Daoy (cell line): ENCODE measurements at regions not wholly inside any gene's neighbourhood (a gene's known extent, or its start where the extent isn't known, plus 50 kb on each side); places are given as distances from the start of the nearest gene placed in this dataset.
A peak's percentile ranks its signal among the peaks of the same experiment; 100 is the strongest.

ENCODE experiments used
- DNase-seq: peaks from one replicate; pipeline ENCODE4 v3.0.0-alpha.2; 2015; ENCODE audit warnings: low read depth

GRCh38 chr3:45277636-45278035 is 51.5 kb upstream of the TMEM158 start:
- DNase-seq = no peak

DNA sequence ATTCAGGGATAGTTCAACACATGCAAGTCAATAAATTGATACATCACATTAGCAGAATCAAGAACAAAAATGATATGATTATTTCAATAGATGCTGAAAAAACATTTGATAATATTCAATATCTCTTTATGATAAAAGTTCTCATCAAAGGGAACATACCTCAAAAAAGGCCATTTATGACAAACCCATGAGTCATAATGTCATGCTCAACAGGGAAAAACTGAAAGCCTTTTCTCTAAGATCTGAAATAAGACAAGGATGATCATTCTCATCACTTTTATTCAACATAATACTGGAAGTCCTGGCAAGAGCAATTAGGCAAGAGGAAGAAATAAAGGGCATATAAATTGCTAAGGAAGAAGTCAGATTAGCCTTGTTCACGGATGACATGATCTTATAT is 54.1 kb upstream of the TMEM158 start:
- DNase-seq = no peak

DNA sequence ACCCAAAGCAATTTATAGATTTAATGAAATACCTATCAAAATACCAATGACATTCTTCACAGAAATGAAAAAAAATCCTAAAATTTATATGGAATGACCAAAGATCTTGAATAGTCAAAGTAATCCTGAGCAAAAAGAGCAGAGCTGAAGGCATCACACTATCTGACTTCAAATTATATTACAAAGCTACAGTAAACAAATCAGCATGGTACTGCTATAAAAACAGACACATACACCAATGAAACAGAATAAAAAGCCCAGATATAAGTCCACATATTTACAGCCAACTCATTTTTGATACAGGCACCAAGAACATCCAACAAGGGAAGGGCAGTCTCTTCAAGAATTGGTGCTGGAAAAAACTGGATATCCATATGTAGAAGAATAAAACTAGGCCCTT is 54.9 kb upstream of the TMEM158 start:
- no peak for DNase-seq

GRCh38 chr3:45283471-45283870 is 57.4 kb upstream of the TMEM158 start:
- no peak for DNase-seq

GRCh38 chr3:45297331-45297730 is 71.2 kb upstream of the TMEM158 start:
- no peak for DNase-seq

GRCh38 chr3:45302470-45302869 is 76.4 kb upstream of the TMEM158 start:
- no peak for DNase-seq

DNA sequence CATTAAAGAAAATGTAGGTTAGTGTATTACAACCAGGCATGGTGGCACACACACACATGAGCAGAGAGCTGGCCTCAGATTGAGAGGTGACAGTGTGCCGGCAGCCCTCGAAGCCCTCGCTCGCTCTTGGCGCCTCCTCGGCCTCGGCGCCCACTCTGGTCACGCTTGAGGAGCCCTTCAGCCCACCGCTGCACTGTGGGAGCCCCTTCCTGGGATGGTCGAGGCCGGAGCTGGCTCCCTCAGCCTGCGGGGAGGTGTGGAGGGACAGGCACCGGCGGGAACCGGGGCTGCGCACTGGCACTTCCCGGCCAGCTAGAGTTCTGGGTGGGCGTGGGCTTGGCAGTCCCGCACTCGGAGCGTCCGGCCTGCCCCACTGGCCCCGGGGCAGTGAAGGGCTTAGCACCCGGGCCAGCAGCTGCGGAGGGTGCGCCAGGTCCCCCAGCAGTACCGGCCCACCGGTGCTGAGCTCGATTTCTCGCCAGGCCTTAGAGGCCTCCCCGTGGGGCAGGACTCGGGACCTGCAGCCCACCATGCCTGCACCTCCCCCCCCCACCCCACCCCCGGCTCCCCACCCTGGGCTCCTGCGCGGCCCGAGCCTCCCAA is 80.4 kb upstream of the TMEM158 start:
- DNase-seq = no peak

GRCh38 chr3:45309876-45310275 is 78.5 kb upstream of the LARS2 start:
- no peak for DNase-seq

- DNase-seq = no peak
Observed at GRCh38 chr3:45311327-45311726, 77.0 kb upstream of the LARS2 start.

DNA sequence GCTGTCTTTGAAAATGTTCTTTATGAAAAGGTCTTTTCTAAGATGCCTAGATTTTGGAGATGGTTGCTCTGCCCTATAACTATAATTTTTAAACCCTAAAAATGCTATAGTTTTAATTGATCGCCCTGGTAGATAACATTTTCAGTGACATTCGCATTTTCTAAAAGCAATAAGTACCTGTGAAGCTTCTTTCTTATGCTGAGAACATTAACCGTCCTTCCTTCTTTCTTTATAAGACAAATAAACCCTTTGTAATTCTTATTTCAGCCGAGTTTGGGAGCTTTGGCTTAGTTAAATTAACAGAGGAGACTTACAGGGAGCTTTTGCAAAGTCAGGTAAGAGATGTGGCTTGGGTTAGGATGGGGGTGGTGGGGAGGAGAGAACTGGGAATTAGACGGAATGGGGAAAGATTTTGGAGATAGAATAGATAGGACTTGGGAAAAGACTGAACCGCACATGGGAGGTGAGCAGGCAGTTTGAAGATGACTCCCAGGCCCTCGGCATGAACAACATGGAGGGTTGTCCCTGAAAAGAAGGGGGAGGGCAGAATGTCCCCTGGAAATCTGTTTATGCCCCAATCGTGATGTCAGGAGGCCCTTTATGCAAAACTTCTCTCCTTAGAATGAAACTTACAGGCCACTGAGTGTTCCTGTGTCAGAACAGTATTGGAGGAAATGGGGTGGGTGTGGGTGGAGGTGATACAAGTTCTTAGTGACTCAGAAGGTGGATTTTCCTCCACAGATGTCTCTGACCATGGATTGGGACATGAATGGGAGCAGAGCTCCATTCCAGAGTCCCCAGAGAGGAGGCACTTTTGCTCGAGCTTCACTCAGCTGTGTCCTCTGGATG is 76.2 kb upstream of the LARS2 start:
- DNase-seq = no peak

- no peak for DNase-seq
Observed at GRCh38 chr3:45312836-45313493, 75.4 kb upstream of the LARS2 start.

DNA sequence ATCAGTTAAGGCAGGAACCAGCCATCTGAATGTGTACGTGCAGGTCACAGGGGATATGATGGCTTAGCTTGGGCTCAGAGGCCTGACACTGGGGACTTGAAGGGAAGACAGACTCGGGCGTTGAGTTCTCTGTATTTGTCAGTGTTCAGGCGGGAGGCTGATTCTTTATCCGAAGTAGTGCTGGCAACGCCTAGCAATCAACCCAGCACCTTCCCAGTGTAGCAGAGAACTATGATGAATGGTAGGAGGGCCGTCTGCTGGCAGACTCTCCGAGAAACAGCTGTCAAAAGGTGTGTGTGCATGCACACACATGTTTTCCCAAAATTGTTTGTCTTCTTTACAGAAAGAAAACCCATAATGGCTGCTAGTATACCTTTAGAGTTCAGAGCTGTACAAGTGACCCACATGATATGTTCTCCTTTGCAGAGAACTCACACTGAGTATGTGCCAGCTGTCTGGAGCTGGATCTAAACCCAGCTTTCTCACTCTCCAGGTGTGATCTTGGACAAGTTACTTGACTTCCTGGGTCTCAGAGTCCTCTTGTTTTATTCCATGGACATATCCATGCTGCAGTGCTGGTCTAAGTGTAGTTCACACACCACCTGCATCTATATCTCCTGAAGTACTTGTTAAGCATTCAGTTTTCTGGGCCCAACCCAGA is 74.5 kb upstream of the LARS2 start:
- DNase-seq = no peak

DNA sequence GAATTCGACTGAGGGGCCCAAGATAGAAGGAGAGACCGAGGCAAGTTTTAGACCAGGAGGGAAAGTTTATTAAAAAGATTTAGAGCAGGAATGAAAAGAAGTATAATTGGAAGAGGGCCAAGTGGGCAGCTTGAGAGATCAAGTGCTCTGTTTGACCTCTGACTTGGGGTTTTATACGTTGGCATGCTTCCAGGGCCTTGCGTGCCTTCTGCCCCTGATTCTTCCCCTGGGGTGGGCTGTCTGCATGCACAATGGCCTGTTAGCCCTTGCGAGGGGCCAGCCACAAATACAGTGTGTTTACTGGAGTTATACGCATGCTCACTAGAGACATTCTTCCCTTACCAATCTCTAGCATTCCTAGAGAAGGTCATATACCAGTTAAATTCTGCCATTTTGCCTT is 70.7 kb upstream of the LARS2 start:
- DNase-seq = no peak

GRCh38 chr3:45318689-45319088 is 69.7 kb upstream of the LARS2 start:
- DNase-seq = no peak

GRCh38 chr3:45319231-45319995 is 69.0 kb upstream of the LARS2 start:
- DNase-seq = no peak

DNA sequence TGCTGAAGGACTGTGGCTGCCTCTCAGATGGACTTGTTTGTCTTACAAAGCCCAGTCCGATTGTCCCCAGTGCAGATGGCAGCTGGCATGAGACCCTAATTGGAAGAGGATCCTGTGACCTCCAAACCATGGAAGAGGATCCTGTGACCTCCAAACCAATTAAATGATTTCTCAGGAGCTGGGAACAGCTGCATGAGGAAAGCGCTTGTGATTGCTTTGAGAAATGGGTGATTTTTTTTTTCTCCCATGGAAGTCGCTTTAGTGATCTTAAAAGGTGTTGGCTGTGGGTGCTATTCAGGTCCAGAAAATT is 68.4 kb upstream of the LARS2 start:
- no peak for DNase-seq

- DNase-seq = no peak
Observed at GRCh38 chr3:45320986-45321385, 67.4 kb upstream of the LARS2 start.

DNA sequence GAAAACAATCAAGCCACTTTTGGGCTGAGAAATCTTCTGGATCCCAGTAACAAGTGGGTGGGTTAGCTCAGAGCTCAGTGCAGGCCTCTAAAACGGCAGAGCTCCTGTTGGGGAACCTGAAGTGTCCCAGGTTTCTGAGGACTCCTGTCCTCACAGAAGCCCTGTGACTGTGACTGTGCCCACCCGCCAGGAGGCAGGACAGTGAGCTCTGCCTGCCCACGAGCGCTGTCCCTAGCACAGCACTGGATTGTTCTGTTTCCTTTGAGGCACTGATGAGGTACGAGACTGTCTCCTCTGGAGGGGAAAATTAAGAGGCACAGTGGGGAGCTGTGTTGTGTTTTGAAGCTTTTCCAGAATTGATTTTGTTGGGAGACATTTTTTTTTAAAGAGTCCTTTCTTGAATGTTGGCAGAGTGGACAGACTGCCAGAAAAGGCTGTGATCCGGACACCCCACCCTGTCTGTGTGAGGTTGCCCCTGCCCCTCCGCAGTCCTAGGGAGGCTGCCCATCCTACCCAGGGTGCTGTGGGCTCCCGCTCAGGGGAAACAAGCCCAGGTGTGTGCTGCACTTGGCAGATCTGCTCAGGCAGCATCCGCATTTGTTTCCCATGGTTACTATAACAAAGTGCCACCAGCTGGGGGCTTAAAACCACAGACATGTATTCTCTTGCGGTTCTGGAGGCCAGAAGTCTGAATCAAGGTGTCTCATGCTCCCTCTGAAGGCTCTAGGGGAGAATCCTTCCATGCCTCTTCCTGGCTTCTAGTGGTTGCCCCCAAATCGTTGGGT is 66.6 kb upstream of the LARS2 start:
- DNase-seq = peak; percentile 21

DNA sequence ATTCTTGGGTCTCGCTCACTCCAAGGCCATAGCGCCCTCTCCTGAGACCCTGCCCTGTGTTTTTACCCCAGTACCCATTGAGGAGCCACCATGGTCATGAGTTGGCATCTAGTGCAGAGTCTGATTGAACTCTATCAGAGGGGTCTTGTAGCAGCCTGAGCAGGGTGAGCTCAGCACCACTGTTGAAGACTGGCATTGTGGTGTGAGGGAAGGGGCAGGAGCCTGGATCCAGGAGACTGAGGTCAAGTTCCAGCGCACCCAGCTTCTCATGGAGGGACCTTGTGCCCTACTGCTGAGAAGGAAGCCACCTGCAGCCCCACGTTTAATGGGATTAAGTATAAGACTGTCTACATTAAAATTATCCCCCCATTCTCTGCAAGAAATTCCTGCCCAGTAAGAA is 65.8 kb upstream of the LARS2 start:
- no peak for DNase-seq

- no peak for DNase-seq
Observed at GRCh38 chr3:45325676-45326075, 62.7 kb upstream of the LARS2 start.

DNA sequence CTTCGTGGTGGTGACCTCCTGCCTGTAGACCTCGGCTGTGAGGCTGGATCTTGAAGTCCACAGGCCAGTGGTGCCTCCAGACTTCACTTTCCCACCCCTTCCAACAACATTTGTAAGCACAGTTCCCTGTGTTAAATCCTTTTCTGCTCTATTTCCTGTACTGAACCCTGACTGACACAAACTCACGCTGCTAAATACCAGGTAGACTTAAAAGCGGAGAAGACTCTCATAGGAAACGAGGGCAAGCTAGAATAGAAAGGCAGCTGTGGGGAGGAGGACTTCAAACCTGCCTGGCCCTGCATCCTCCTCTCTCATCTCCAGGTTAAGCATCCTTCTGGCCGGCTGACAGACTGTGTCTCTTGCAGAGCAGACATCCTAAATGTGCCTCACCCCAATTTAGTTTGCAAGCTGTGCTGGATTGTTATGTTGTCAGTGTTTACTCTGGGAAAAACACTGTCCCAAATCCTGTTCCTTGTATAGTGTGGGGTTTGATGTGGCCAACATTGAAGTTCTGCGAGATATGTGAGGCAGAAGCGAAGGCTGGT is 58.5 kb upstream of the LARS2 start:
- no peak for DNase-seq
